ENCODE measurements at regions not wholly inside any gene's neighbourhood (a gene's known extent, or its start where the extent isn't known, plus 50 kb on each side); places are given as distances from the start of the nearest gene placed in this dataset.

GRCh38 chr21:32216293-32216692, 62.6 kb downstream of the MIS18A start:
- no peak overlapping the region for H3K4me3 ChIP-seq (ENCODE audit: low read depth, low read length)
- TF ChIP-seq POLR2A (IDR thresholded peaks at IDR 0.05; ENCODE audit: extremely low read depth, insufficient read length) (no peak), MYC (IDR thresholded peaks at IDR 0.05; ENCODE audit: low read depth, low read length) (no peak)
- TF ChIP-seq, protein P1, sequence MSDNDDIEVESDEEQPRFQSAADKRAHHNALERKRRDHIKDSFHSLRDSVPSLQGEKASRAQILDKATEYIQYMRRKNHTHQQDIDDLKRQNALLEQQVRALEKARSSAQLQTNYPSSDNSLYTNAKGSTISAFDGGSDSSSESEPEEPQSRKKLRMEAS (IDR thresholded peaks at IDR 0.05; ENCODE audit: low read depth, low read length) = no peak
- TF ChIP-seq, protein P2, sequence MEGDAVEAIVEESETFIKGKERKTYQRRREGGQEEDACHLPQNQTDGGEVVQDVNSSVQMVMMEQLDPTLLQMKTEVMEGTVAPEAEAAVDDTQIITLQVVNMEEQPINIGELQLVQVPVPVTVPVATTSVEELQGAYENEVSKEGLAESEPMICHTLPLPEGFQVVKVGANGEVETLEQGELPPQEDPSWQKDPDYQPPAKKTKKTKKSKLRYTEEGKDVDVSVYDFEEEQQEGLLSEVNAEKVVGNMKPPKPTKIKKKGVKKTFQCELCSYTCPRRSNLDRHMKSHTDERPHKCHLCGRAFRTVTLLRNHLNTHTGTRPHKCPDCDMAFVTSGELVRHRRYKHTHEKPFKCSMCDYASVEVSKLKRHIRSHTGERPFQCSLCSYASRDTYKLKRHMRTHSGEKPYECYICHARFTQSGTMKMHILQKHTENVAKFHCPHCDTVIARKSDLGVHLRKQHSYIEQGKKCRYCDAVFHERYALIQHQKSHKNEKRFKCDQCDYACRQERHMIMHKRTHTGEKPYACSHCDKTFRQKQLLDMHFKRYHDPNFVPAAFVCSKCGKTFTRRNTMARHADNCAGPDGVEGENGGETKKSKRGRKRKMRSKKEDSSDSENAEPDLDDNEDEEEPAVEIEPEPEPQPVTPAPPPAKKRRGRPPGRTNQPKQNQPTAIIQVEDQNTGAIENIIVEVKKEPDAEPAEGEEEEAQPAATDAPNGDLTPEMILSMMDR (IDR thresholded peaks at IDR 0.05; ENCODE audit: low read depth, low read length) = no peak
- no peak for DNase-seq (ENCODE audit: low read depth)

DNA sequence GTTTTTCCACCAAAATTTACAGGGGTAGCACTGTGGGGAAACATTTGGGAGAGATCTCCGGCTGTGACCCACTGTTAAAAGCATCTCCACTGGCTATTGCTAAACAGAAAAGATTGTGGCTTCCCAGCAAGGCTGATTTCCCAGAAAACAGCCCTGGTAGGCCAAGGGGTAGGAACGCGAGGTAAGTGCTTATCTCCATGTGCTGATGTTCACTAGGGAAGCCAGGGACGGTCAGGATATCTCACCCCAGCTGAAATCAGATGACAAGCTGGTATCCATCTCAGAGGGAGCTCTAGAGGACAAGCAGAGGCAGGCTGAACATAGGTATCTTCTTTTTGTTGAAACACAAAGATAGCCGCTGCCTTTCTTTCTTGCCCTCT, 63.6 kb downstream of the MIS18A start:
- DNase-seq (ENCODE audit: low read depth) = no peak
- H3K4me3 ChIP-seq (ENCODE audit: low read depth, low read length) = no peak overlapping the region
- TF ChIP-seq, protein P2 (IDR thresholded peaks at IDR 0.05; ENCODE audit: low read depth, low read length) = no peak
- no peak for TF ChIP-seq MYC (IDR thresholded peaks at IDR 0.05; ENCODE audit: low read depth, low read length)
- no peak for TF ChIP-seq POLR2A (IDR thresholded peaks at IDR 0.05; ENCODE audit: extremely low read depth, insufficient read length)
- TF ChIP-seq, protein P1 (IDR thresholded peaks at IDR 0.05; ENCODE audit: low read depth, low read length) = no peak

GRCh38 chr21:32214654-32215305, 64.1 kb downstream of the MIS18A start:
- no peak for DNase-seq (ENCODE audit: low read depth)
- no peak overlapping the region for H3K4me3 ChIP-seq (ENCODE audit: low read depth, low read length)
- TF ChIP-seq MYC (IDR thresholded peaks at IDR 0.05; ENCODE audit: low read depth, low read length) = no peak
- TF ChIP-seq, protein P1 (IDR thresholded peaks at IDR 0.05; ENCODE audit: low read depth, low read length) = no peak
- no peak for TF ChIP-seq POLR2A (IDR thresholded peaks at IDR 0.05; ENCODE audit: extremely low read depth, insufficient read length)
- TF ChIP-seq, protein P2 (IDR thresholded peaks at IDR 0.05; ENCODE audit: low read depth, low read length) = no peak

DNA sequence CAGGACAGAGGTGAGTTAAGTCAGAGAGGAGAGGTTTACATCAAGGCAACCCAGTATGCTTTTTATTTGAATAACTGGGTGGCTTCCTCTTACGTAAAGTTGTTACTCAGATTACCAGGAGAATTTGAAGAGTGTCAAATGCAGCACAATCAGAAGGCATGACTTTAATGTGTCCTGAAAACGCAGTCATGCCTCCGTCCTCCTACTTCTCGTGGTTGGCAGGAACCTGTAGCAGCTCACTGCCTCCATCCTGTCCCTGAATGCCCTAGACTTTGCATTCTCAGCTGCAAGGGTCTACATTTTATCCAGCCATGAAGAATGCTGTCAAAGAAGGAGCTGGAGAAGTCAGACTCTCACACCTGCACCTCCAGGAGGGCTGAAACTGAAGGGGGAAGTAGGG, 66.7 kb downstream of the MIS18A start:
- H3K4me3 ChIP-seq (ENCODE audit: low read depth, low read length) = no peak overlapping the region
- DNase-seq (ENCODE audit: low read depth) = no peak
- TF ChIP-seq, protein P2 (IDR thresholded peaks at IDR 0.05; ENCODE audit: low read depth, low read length) = no peak
- TF ChIP-seq, protein P1 (IDR thresholded peaks at IDR 0.05; ENCODE audit: low read depth, low read length) = no peak
- TF ChIP-seq POLR2A (IDR thresholded peaks at IDR 0.05; ENCODE audit: extremely low read depth, insufficient read length) = no peak
- TF ChIP-seq MYC (IDR thresholded peaks at IDR 0.05; ENCODE audit: low read depth, low read length) = no peak

DNA sequence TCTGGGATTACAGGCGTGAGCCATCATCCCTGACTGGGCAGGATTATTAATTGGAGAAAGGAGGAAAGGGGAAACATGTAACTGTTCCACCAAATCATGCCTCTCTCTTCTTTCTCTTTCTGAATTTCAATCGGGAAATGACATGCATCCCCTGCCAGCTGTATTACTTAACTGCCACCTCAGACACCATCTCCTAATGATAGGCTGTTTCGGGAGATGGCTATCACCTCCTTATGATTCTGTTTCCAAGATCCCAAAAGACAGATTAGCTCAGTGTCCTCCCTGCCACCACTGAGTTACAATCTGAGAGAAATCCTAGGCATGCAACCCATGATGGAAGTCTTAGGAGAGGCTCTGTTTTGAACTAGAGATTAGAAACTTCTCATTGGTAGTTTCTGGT, 67.5 kb downstream of the MIS18A start:
- no peak for DNase-seq (ENCODE audit: low read depth)
- TF ChIP-seq POLR2A (IDR thresholded peaks at IDR 0.05; ENCODE audit: extremely low read depth, insufficient read length) (no peak), MYC (IDR thresholded peaks at IDR 0.05; ENCODE audit: low read depth, low read length) (no peak)
- TF ChIP-seq, protein P2 (IDR thresholded peaks at IDR 0.05; ENCODE audit: low read depth, low read length) = no peak
- TF ChIP-seq, protein P1 (IDR thresholded peaks at IDR 0.05; ENCODE audit: low read depth, low read length) = no peak
- no peak overlapping the region for H3K4me3 ChIP-seq (ENCODE audit: low read depth, low read length)
